ENCODE measurements at regions not wholly inside any gene's neighbourhood (a gene's known extent, or its start where the extent isn't known, plus 50 kb on each side); places are given as distances from the start of the nearest gene placed in this dataset.

- Histone ChIP-seq H3K27me3 (peaks cover 0 to 71% (median 45%) of the 10 kb centered on the region in 7 donors), H3K9me3 (no peaks in the 10 kb centered on the region), H3K36me3 (no peaks in the 10 kb centered on the region), H3K4me3 (no peak overlapping the region), H3K27ac (no peak overlapping the region), H3K4me1 (no peaks in the 10 kb centered on the region)
- no peak for ATAC-seq
- intact Hi-C loops (cut with DNase I), result no loop called here
- no peak for DNase-seq
- no peak for TF ChIP-seq CTCF (IDR thresholded peaks at IDR 0.05)
- WGBS, 2 donors, result 53 to 64% methylated on average over 3 of the region's 3 CpGs
Observed at GRCh38 chr20:59385038-59385437, 84.6 kb downstream of the EDN3 start.

GRCh38 chr20:59385480-59385879, 85.1 kb downstream of the EDN3 start:
- H3K27me3 ChIP-seq, result peaks cover 0 to 66% (median 41%) of the 10 kb centered on the region in 7 donors

GRCh38 chr20:59386809-59387208, 86.4 kb downstream of the EDN3 start:
- WGBS, 2 donors, result 29 to 30% methylated on average over 3 of the region's 3 CpGs
- Histone ChIP-seq H3K9me3 (no peaks in the 10 kb centered on the region), H3K4me3 (no peak overlapping the region), H3K36me3 (no peaks in the 10 kb centered on the region), H3K27ac (no peak overlapping the region), H3K27me3 (peaks cover 0 to 55% (median 28%) of the 10 kb centered on the region in 7 donors), H3K4me1 (no peaks in the 10 kb centered on the region)
- intact Hi-C loops (cut with DNase I), result no loop called here
- DNase-seq, result no peak
- TF ChIP-seq CTCF (IDR thresholded peaks at IDR 0.05), result no peak
- no peak for ATAC-seq

More at GRCh38 chr20:59385480-59385879, 85.1 kb downstream of the EDN3 start:
- intact Hi-C loops (cut with DNase I), result no loop called here
- Histone ChIP-seq H3K9me3 (no peaks in the 10 kb centered on the region), H3K27ac (no peak overlapping the region), H3K36me3 (no peaks in the 10 kb centered on the region), H3K4me3 (no peak overlapping the region), H3K4me1 (no peaks in the 10 kb centered on the region)
- no peak for DNase-seq
- no peak for ATAC-seq
- TF ChIP-seq CTCF (IDR thresholded peaks at IDR 0.05), result no peak
- 13 to 24% methylated on average over 5 of the region's 5 CpGs for WGBS, 2 donors

- intact Hi-C loops (cut with DNase I), result no loop called here
- no peaks in the 10 kb centered on the region for H3K36me3 ChIP-seq
- no peaks in the 10 kb centered on the region for H3K4me1 ChIP-seq
- TF ChIP-seq CTCF (IDR thresholded peaks at IDR 0.05), result no peak
- H3K4me3 ChIP-seq, result no peak overlapping the region
- no peak for ATAC-seq
- DNase-seq, result no peak
- H3K9me3 ChIP-seq, result no peaks in the 10 kb centered on the region
- H3K27me3 ChIP-seq, result peaks cover 0 to 51% (median 18%) of the 10 kb centered on the region in 7 donors
- H3K27ac ChIP-seq, result no peak overlapping the region
- 86 to 87% methylated on average over 3 of the region's 3 CpGs for WGBS, 2 donors
Observed at GRCh38 chr20:59387891-59388290, 87.5 kb downstream of the EDN3 start.

Measured in heart right ventricle (tissue), 16 donors.